Osteoblast (primary cell): ENCODE measurements at regions not wholly inside any gene's neighbourhood (a gene's known extent, or its start where the extent isn't known, plus 50 kb on each side); places are given as distances from the start of the nearest gene placed in this dataset.
"Not testable (repeated sequence)": the region's sequence is repeated elsewhere in the genome, so short reads cannot be mapped to it uniquely, and the experiment has no call there.

Source experiments
- DNase-seq: peaks from one replicate; pipeline ENCODE4 v3.0.0; 2011; ENCODE audit warnings: low spot score, mixed read lengths; ENCODE audit not compliant: insufficient read length; ENCODE audit errors: missing footprints
- H2AFZ ChIP-seq: 2 replicates; pipeline ENCODE4 v1.6.0; 2011; ENCODE audit warnings: mild to moderate bottlenecking, low read length
- H3K27ac ChIP-seq: 2 replicates; pipeline ENCODE4 v1.5.1; 2011; ENCODE audit warnings: mild to moderate bottlenecking, low read depth, low read length, moderate library complexity
- H3K27me3 ChIP-seq: 2 replicates; pipeline ENCODE4 v1.6.0; 2012; ENCODE audit warnings: mild to moderate bottlenecking, control low read depth, inconsistent platforms, low read length, moderate library complexity; ENCODE audit not compliant: insufficient read depth
- H3K36me3 ChIP-seq: 2 replicates; pipeline ENCODE4 v1.5.1; 2011; ENCODE audit warnings: mild to moderate bottlenecking, low read length, control low read depth, moderate library complexity; ENCODE audit not compliant: insufficient read depth
- H3K4me1 ChIP-seq: 2 replicates; pipeline ENCODE4 v1.5.1; 2011; ENCODE audit warnings: mild to moderate bottlenecking, low read length, control low read depth, moderate library complexity; ENCODE audit not compliant: insufficient read depth
- H3K4me2 ChIP-seq: 2 replicates; pipeline ENCODE4 v1.6.0; 2011; ENCODE audit warnings: mild to moderate bottlenecking, low read length; ENCODE audit not compliant: insufficient read depth
- H3K4me3 ChIP-seq: fragments of 200-600 bp; sonication (generic); 3 replicates; pipeline ENCODE4 v1.5.1; 2012; ENCODE audit warnings: mild to moderate bottlenecking, low read length, inconsistent platforms; ENCODE audit not compliant: insufficient read depth
- H3K79me2 ChIP-seq: 2 replicates; pipeline ENCODE4 v1.6.0; 2012; ENCODE audit warnings: mild to moderate bottlenecking, low read length, control low read depth, inconsistent platforms; ENCODE audit not compliant: insufficient read depth
- H3K9me3 ChIP-seq: 2 replicates; pipeline ENCODE4 v1.5.1; 2011; ENCODE audit warnings: low read depth, low read length, control low read depth
- H4K20me1 ChIP-seq: 2 replicates; pipeline ENCODE4 v1.6.0; 2012; ENCODE audit warnings: mild to moderate bottlenecking, low read length, control low read depth; ENCODE audit not compliant: insufficient read depth
- TF ChIP-seq, protein P1 (sequence below): IDR thresholded peaks from 2 replicates; pipeline ENCODE4 v1.5.1; 2011; ENCODE audit warnings: mild to moderate bottlenecking, low read depth, low read length, moderate library complexity; ENCODE audit errors: extremely low read depth

DNA sequence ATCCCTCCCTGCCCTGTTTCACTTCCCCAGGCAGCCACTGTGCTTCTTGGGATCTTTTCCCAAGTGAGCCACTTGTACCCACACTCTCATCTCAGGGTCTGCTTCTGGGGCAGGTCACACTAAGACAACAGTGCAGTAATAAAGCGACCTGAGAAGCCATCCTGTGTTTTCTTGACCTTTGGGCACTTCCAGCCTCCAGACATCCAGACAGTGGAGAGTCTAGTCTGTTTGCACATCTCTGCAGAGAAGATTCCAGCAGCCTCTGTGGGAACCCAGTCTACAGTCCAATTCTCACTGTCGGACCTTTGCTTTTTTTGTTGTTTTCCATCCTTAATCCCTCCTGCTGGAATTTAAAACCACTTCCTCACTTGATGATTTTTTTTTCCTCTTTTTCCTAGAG lies 50.3 kb upstream of the ATP6AP2 start:
- H3K4me2 ChIP-seq, result no peak overlapping the region
- H3K9me3 ChIP-seq, result no peaks in the 10 kb centered on the region
- H3K27me3 ChIP-seq, result peaks cover 44% of the 10 kb centered on the region
- no peaks in the 10 kb centered on the region for H4K20me1 ChIP-seq
- H3K79me2 ChIP-seq, result no peaks in the 10 kb centered on the region
- H3K4me1 ChIP-seq, result no peaks in the 10 kb centered on the region
- no peak overlapping the region for H2AFZ ChIP-seq
- TF ChIP-seq, protein P1, sequence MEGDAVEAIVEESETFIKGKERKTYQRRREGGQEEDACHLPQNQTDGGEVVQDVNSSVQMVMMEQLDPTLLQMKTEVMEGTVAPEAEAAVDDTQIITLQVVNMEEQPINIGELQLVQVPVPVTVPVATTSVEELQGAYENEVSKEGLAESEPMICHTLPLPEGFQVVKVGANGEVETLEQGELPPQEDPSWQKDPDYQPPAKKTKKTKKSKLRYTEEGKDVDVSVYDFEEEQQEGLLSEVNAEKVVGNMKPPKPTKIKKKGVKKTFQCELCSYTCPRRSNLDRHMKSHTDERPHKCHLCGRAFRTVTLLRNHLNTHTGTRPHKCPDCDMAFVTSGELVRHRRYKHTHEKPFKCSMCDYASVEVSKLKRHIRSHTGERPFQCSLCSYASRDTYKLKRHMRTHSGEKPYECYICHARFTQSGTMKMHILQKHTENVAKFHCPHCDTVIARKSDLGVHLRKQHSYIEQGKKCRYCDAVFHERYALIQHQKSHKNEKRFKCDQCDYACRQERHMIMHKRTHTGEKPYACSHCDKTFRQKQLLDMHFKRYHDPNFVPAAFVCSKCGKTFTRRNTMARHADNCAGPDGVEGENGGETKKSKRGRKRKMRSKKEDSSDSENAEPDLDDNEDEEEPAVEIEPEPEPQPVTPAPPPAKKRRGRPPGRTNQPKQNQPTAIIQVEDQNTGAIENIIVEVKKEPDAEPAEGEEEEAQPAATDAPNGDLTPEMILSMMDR, result no peak
- H3K27ac ChIP-seq, result no peak overlapping the region
- H3K36me3 ChIP-seq, result no peaks in the 10 kb centered on the region
- H3K4me3 ChIP-seq, result no peak overlapping the region
- DNase-seq, result no peak

GRCh38 chrX:40527543-40527942 lies 53.2 kb upstream of the ATP6AP2 start:
- Histone ChIP-seq H3K4me3 (no peak overlapping the region), H3K4me1 (no peaks in the 10 kb centered on the region), H3K36me3 (no peaks in the 10 kb centered on the region), H3K4me2 (no peak overlapping the region), H2AFZ (no peak overlapping the region), H3K27ac (no peak overlapping the region), H4K20me1 (no peaks in the 10 kb centered on the region), H3K9me3 (no peaks in the 10 kb centered on the region), H3K79me2 (no peaks in the 10 kb centered on the region), H3K27me3 (peaks cover 51% of the 10 kb centered on the region)
- TF ChIP-seq, protein P1, result no peak
- no peak for DNase-seq

DNA sequence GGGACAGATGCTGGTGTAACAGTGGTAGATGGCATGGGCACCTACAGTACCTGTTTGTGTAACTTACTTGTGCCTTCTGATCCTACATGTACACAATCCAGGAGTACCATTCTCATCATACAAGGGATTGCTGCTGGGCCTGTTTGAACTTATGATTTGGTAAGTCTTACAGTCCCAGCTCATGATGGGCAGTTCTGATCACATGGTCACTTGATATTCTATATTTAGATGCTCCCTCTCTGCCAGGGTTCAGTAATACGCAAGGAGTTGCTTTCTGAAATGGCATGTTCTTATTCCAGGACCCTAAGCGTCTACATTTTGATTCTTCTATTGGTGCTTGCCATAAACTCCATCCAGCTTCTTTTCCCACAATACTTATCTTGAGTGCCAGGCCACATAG lies 54.4 kb upstream of the ATP6AP2 start:
- Histone ChIP-seq H3K79me2 (no peaks in the 10 kb centered on the region), H3K27me3 (peaks cover 52% of the 10 kb centered on the region), H4K20me1 (peaks cover 3% of the 10 kb centered on the region), H3K4me2 (no peak overlapping the region), H3K36me3 (no peaks in the 10 kb centered on the region), H3K4me1 (no peaks in the 10 kb centered on the region), H2AFZ (no peak overlapping the region), H3K9me3 (no peaks in the 10 kb centered on the region), H3K27ac (no peak overlapping the region), H3K4me3 (no peak overlapping the region)
- TF ChIP-seq, protein P1, result no peak
- DNase-seq, result no peak

DNA sequence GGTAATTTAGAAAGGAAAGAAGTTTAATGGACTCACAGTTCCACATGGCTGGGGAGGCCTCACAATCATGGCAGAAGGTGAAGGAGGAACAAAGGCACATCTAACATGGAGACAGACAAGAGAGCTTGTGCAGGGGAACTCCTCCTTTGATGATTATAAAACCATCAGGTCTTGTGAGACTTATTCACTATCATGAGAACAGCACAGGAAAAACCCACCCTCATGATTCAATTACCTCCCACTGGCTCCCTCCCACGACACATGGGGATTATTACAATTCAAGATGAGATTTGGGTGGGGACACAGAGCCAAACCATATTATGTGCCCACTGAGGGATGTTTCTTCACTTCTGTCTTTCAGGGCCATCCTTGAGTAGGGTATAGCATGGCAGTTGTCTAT lies 54.9 kb upstream of the ATP6AP2 start:
- not testable (repeated sequence) for H3K9me3 ChIP-seq, H3K27ac ChIP-seq, H3K4me1 ChIP-seq, H3K4me2 ChIP-seq, H3K36me3 ChIP-seq, H3K79me2 ChIP-seq, H3K4me3 ChIP-seq, DNase-seq, H2AFZ ChIP-seq, H4K20me1 ChIP-seq
- peaks cover 50% of the 10 kb centered on the region for H3K27me3 ChIP-seq

DNA sequence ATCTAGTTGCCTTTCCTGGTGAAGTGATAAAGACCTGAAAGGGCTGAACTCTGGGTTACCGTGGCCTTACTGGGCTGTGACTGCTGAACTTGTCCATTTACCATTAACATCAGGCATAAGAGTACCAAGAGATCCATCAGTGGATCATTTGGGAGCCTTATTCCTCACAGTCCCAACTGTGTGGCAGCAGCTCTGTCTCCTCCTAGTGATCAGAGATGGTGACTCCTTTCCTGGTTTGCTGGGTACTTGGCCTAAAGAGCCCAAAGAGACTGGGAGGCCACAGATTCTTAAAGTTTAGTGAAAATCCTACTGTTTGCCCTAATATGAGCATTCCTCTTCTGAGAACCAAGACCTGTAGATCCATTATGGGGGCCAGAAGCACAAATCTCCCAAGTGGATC lies 56.3 kb upstream of the ATP6AP2 start:
- Histone ChIP-seq H3K9me3 (no peaks in the 10 kb centered on the region), H3K36me3 (no peaks in the 10 kb centered on the region), H2AFZ (no peak overlapping the region), H3K27me3 (peaks cover 49% of the 10 kb centered on the region), H3K79me2 (no peaks in the 10 kb centered on the region), H3K4me1 (no peaks in the 10 kb centered on the region), H4K20me1 (peaks cover 3% of the 10 kb centered on the region), H3K4me3 (no peak overlapping the region), H3K27ac (no peak overlapping the region), H3K4me2 (no peak overlapping the region)
- TF ChIP-seq, protein P1, result peak; percentile 34
- DNase-seq, result no peak
